ENCODE measurements at regions not wholly inside any gene's neighbourhood (a gene's known extent, or its start where the extent isn't known, plus 50 kb on each side); places are given as distances from the start of the nearest gene placed in this dataset.

GRCh38 chr9:73497796-73498195, 346.1 kb downstream of the ANXA1 start:
- H3K27me3 ChIP-seq (ENCODE audit: control insufficient read depth in 1 of 2, insufficient read depth in 2 of 2, low read length in 2 of 2), result no peaks in the 10 kb centered on the region
- TF ChIP-seq CTCF (IDR thresholded peaks at IDR 0.05), result no peak
- DNase-seq (no peak), ATAC-seq (ENCODE audit: poor library complexity) (no peak)
- no peaks in the 10 kb centered on the region for H3K4me1 Mint-ChIP-seq (ENCODE audit: low read depth)
- no peaks in the 10 kb centered on the region for H3K27me3 Mint-ChIP-seq
- H3K36me3 ChIP-seq (ENCODE audit: insufficient read depth, low read length), result no peaks in the 10 kb centered on the region
- CTCF ChIA-PET, result no interaction called here
- H3K27ac ChIP-seq (ENCODE audit: low read depth in 1 of 2, low read length in 2 of 2), result no peak overlapping the region
- H3K9me3 Mint-ChIP-seq, result peaks cover 5% of the 10 kb centered on the region
- POLR2A ChIA-PET, result no interaction called here
- H3K9me3 ChIP-seq (ENCODE audit: control insufficient read depth in 1 of 2, insufficient read depth in 1 of 2, low read length in 2 of 2), result peaks cover 0 to 3% of the 10 kb centered on the region in 2 experiments
- H3K36me3 Mint-ChIP-seq (ENCODE audit: low read depth), result no peaks in the 10 kb centered on the region
- no peaks in the 10 kb centered on the region for H3K4me1 ChIP-seq (ENCODE audit: insufficient read depth, low read length)
- no peak overlapping the region for H3K4me3 Mint-ChIP-seq
- no peak overlapping the region for H3K4me3 ChIP-seq (ENCODE audit: low read length)
- intact Hi-C loops (cut with DNase I, micrococcal nuclease), result no loop called here
- H3K27ac Mint-ChIP-seq, result no peak overlapping the region

GRCh38 chr9:73515216-73515615, 363.6 kb downstream of the ANXA1 start:
- H3K27ac ChIP-seq (ENCODE audit: low read depth in 1 of 2, low read length in 2 of 2), result no peak overlapping the region
- H3K36me3 Mint-ChIP-seq (ENCODE audit: low read depth), result no peaks in the 10 kb centered on the region
- no peak for TF ChIP-seq CTCF (IDR thresholded peaks at IDR 0.05)
- no peaks in the 10 kb centered on the region for H3K27me3 Mint-ChIP-seq
- no peak overlapping the region for H3K4me3 Mint-ChIP-seq
- ATAC-seq (ENCODE audit: poor library complexity), result no peak
- no peaks in the 10 kb centered on the region for H3K36me3 ChIP-seq (ENCODE audit: insufficient read depth, low read length)
- POLR2A ChIA-PET, result no interaction called here
- no peaks in the 10 kb centered on the region for H3K27me3 ChIP-seq (ENCODE audit: control insufficient read depth in 1 of 2, insufficient read depth in 2 of 2, low read length in 2 of 2)
- H3K4me1 ChIP-seq (ENCODE audit: insufficient read depth, low read length), result no peaks in the 10 kb centered on the region
- H3K4me3 ChIP-seq (ENCODE audit: low read length), result no peak overlapping the region
- DNase-seq, result no peak
- no peaks in the 10 kb centered on the region for H3K4me1 Mint-ChIP-seq (ENCODE audit: low read depth)
- intact Hi-C loops (cut with DNase I, micrococcal nuclease), result no loop called here
- H3K9me3 Mint-ChIP-seq, result peaks cover 2% of the 10 kb centered on the region
- CTCF ChIA-PET, result interaction anchor here (1.5 kb wide), 1 partner anchor 10 kb away, joined by 3 read pairs; no protein-coding TSS in a partner anchor
- H3K27ac Mint-ChIP-seq, result no peak overlapping the region
- H3K9me3 ChIP-seq (ENCODE audit: control insufficient read depth in 1 of 2, insufficient read depth in 1 of 2, low read length in 2 of 2), result no peaks in the 10 kb centered on the region

GRCh38 chr9:73523391-73523790, 371.7 kb downstream of the ANXA1 start:
- no peak overlapping the region for H3K4me3 ChIP-seq (ENCODE audit: low read length)
- intact Hi-C loops (cut with DNase I, micrococcal nuclease), result no loop called here
- Mint-ChIP-seq H3K4me1 (ENCODE audit: low read depth) (no peaks in the 10 kb centered on the region), H3K9me3 (no peaks in the 10 kb centered on the region), H3K36me3 (ENCODE audit: low read depth) (no peaks in the 10 kb centered on the region), H3K27ac (no peak overlapping the region), H3K4me3 (no peak overlapping the region), H3K27me3 (no peaks in the 10 kb centered on the region)
- DNase-seq (no peak), ATAC-seq (ENCODE audit: poor library complexity) (no peak)
- no peaks in the 10 kb centered on the region for H3K4me1 ChIP-seq (ENCODE audit: insufficient read depth, low read length)
- no peak overlapping the region for H3K27ac ChIP-seq (ENCODE audit: low read depth in 1 of 2, low read length in 2 of 2)
- POLR2A ChIA-PET, result no interaction called here
- CTCF ChIA-PET, result no interaction called here
- H3K27me3 ChIP-seq (ENCODE audit: control insufficient read depth in 1 of 2, insufficient read depth in 2 of 2, low read length in 2 of 2), result no peaks in the 10 kb centered on the region
- H3K9me3 ChIP-seq (ENCODE audit: control insufficient read depth in 1 of 2, insufficient read depth in 1 of 2, low read length in 2 of 2), result peaks cover 0 to 2% of the 10 kb centered on the region in 2 experiments
- TF ChIP-seq CTCF (IDR thresholded peaks at IDR 0.05), result no peak
- no peaks in the 10 kb centered on the region for H3K36me3 ChIP-seq (ENCODE audit: insufficient read depth, low read length)

Data from CD4-positive, alpha-beta T cell (primary cell).